Heart right ventricle (tissue), 16 donors: ENCODE measurements at regions not wholly inside any gene's neighbourhood (a gene's known extent, or its start where the extent isn't known, plus 50 kb on each side); places are given as distances from the start of the nearest gene placed in this dataset.

Source experiments
- ATAC-seq, 8 donors: fragments of 200-7000 bp; cut with Tn5 transposase; one replicate each; pipeline ENCODE4 v1.9.1; 2020; ENCODE audit warnings: mild to moderate bottlenecking in 8 of 8, moderate library complexity in 8 of 8, moderate number of reproducible peaks in 1 of 8
- DNase-seq, 2 donors: peaks; one replicate each; pipeline ENCODE4 v3.0.0-alpha.2; 2020
- H3K27ac ChIP-seq, 10 donors: fragments of 200-600 bp; sonication (generic) in 2 of 10; one replicate each; pipeline versions ENCODE4 v1.5.0 to v1.8.0; 2020 to 2022; ENCODE audit warnings: mild to moderate bottlenecking in 3 of 10
- H3K27me3 ChIP-seq, 7 donors: fragments of 200-600 bp; one replicate each; pipeline ENCODE4 v1.8.0; 2021 to 2022; ENCODE audit warnings: mild to moderate bottlenecking in 2 of 7
- H3K36me3 ChIP-seq, 9 donors: fragments of 200-600 bp; sonication (generic) in 1 of 9; one replicate each; pipeline versions ENCODE4 v1.5.0 to v1.8.0; 2020 to 2022; ENCODE audit warnings: mild to moderate bottlenecking in 2 of 9
- H3K4me1 ChIP-seq, 9 donors: fragments of 200-600 bp; sonication (generic) in 1 of 9; one replicate each; pipeline versions ENCODE4 v1.5.0 to v1.8.0; 2020 to 2022; ENCODE audit warnings: mild to moderate bottlenecking in 4 of 9
- H3K4me3 ChIP-seq, 10 donors: fragments of 200-600 bp; sonication (generic) in 2 of 10; one replicate each; pipeline versions ENCODE4 v1.5.0 to v1.8.0; 2020 to 2022; ENCODE audit warnings: mild to moderate bottlenecking in 7 of 10, moderate library complexity in 2 of 10
- H3K9me3 ChIP-seq, 11 donors: fragments of 200-600 bp in 10 of 11; sonication (generic) in 2 of 11; one replicate each; pipeline versions ENCODE4 v1.5.0 to v1.8.0; 2013 to 2022; ENCODE audit warnings: mild to moderate bottlenecking in 2 of 11, control low read depth in 1 of 11, moderate library complexity in 1 of 11
- WGBS, 2 donors: extraction: QIAGEN DNeasy Blood & Tissue Kit; methylation state at CpG; one replicate each; pipeline ENCODE4 v1.1.7; 2013; ENCODE audit warnings: inconsistent platforms in 1 of 2; 5-methylcytosine and 5-hydroxymethylcytosine counted together
- intact Hi-C, 10 donors: fragments of 100-400 bp; cut with DNase I; formaldehyde crosslinking; loops; one replicate each; pipeline versions ENCODE4 v1.11.1 to v1.14.2; 2022
- TF ChIP-seq, protein P1 (sequence below), 9 donors: fragments of 200-600 bp; sonication (generic) in 2 of 9; IDR thresholded peaks; one replicate each; pipeline versions ENCODE4 v1.5.0 to v1.8.0; 2021 to 2022; ENCODE audit warnings: antibody characterized with exemption in 9 of 9, mild to moderate bottlenecking in 5 of 9, moderate library complexity in 1 of 9
- donor health status: Arrhythmogenic right ventricular cardiomyopathy.
- donor health status: ischemic (EF 13 %, LVEDD 7.1; RV severe dilation, severe dysfunction).
- donor health status: healthy with polysubstance abuse.
- donor health status: DM: no; HTN: yes; CAD: no.
- donor health status: DM: no; HTN: no; CAD: no.
- donor health status: ischemic (EF 25% LVEDD 6.9; RV normal size, moderate dysfunction).
- donor health status: ischemic (EF 25% LVEDD 5.7; RV mildly dilated, moderate dysfunction).
- donor health status: healthy.
- donor health status: DM: yes; HTN: yes; CAD: no.
- donor health status: Ischemic cardiomyopathy.
- donor health status: ischemic (EF 35%, LVEDD 5.7; RV mildly dilated, moderate dysfunction).
- donor health status: nonischemic (EF 11% LVEDD 7.7; RV severe dilation, severe dysfunction).
- donor health status: DM: yes; HTN: yes; CAD: no.
- donor health status: PGD.
- donor health status: ischemic (EF 29% LVEDD 5.4; RV normal size, mild dysfunction).
- donor health status: nonischemic (EF 23%, LVEDD 6.1; RV moderate dilation, normal function).

DNA sequence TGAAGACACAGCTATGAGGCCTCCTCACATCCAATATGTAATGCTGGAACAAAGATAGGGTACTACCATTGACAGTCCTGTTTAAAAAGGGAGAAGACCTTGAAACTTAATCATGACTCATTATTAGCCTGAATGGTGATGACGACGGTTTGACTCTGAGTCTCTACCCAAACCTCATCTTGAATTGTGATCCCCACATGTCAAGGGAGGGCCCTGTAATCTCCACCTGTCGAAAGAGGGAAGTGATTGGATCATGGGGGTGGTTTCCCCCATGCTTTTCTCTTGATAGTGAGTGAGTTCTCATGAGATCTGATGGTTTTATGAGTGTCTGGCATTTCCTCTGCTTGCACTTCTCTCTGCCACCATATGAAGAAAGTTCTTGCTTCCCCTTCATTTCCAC is 395.3 kb upstream of the CPEB2 start:
- H3K9me3 ChIP-seq: no peaks in the 10 kb centered on the region
- TF ChIP-seq, protein P1, sequence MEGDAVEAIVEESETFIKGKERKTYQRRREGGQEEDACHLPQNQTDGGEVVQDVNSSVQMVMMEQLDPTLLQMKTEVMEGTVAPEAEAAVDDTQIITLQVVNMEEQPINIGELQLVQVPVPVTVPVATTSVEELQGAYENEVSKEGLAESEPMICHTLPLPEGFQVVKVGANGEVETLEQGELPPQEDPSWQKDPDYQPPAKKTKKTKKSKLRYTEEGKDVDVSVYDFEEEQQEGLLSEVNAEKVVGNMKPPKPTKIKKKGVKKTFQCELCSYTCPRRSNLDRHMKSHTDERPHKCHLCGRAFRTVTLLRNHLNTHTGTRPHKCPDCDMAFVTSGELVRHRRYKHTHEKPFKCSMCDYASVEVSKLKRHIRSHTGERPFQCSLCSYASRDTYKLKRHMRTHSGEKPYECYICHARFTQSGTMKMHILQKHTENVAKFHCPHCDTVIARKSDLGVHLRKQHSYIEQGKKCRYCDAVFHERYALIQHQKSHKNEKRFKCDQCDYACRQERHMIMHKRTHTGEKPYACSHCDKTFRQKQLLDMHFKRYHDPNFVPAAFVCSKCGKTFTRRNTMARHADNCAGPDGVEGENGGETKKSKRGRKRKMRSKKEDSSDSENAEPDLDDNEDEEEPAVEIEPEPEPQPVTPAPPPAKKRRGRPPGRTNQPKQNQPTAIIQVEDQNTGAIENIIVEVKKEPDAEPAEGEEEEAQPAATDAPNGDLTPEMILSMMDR (IDR thresholded peaks at IDR 0.05): no peak
- H3K36me3 ChIP-seq: no peaks in the 10 kb centered on the region
- DNase-seq (no peak), ATAC-seq (no peak)
- no peak overlapping the region for H3K27ac ChIP-seq
- intact Hi-C loops: no loop called here
- H3K27me3 ChIP-seq: no peaks in the 10 kb centered on the region
- no peaks in the 10 kb centered on the region for H3K4me1 ChIP-seq
- WGBS, 2 donors: 75 to 77% methylated on average over 3 of the region's 3 CpGs
- no peak overlapping the region for H3K4me3 ChIP-seq

DNA sequence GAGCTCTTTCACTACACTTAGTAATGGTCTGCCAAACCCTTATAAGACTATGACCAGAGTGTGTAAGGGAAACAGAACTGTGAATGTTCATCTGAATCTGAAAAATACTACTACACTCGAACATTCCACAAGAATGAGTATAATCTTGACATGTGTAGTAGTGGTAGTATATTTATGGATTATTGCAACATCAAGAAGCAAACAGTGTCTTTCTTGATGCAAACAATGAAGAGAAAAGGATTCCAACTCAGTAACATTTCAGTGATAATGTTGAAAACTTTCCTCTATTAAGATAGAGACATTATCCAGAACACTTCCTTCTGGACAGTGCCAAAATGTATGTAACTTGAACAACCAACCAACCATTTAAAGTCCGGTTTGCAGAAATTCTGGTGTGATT is 394.7 kb upstream of the CPEB2 start:
- Histone ChIP-seq H3K36me3 (no peaks in the 10 kb centered on the region), H3K9me3 (no peaks in the 10 kb centered on the region), H3K4me3 (no peak overlapping the region), H3K27ac (no peak overlapping the region), H3K4me1 (no peaks in the 10 kb centered on the region), H3K27me3 (no peaks in the 10 kb centered on the region)
- ATAC-seq (no peak), DNase-seq (no peak)
- TF ChIP-seq, protein P1 (IDR thresholded peaks at IDR 0.05): no peak
- WGBS, 2 donors: 41 to 47% methylated on average over 2 of the region's 2 CpGs
- intact Hi-C loops: no loop called here

DNA sequence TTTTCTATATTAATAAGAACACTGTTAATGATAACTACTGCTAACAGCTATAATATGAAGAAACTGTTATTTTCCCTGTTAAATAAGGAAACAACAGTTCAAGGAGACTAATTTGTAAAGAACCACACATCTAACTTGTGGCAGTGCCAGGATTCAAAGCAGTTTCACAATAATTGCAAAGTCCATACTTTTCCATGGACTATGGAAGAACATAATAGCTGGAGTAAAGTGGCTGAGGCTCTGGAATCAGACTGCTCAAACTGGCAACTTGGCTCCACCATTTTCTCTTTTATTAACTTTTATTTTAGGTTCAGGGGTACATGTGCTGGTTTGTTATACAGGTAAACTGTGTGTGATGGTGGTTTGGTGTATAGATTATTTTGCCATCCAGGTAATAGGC is 393.7 kb upstream of the CPEB2 start:
- no peak for DNase-seq
- Histone ChIP-seq H3K4me1 (no peaks in the 10 kb centered on the region), H3K27ac (no peak overlapping the region), H3K9me3 (no peaks in the 10 kb centered on the region), H3K36me3 (no peaks in the 10 kb centered on the region), H3K4me3 (no peak overlapping the region), H3K27me3 (no peaks in the 10 kb centered on the region)
- TF ChIP-seq, protein P1 (IDR thresholded peaks at IDR 0.05): no peak
- intact Hi-C loops: no loop called here
- no peak for ATAC-seq

DNA sequence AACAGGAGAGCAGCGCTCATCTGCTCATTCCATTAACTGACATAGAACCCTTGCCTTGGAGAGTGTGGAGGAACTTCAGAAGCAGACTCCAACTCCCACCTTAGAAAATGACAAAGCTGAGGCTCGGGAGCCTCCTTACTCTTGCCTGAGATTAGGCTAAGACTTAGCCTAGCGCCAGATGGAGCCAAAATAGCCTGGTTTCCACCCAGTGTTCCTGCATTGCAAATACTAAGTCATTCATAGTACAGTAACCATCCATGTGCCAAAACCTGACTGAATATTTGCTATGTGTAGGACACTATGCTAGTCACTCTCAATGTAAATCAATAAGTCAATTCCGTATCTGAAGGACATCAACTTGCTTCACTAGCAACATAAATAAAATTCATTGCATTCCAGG is 387.4 kb upstream of the CPEB2 start:
- WGBS, 2 donors: 64 to 65% methylated on average over 4 of the region's 4 CpGs

More for the DNA sequence above, 387.4 kb upstream of the CPEB2 start:
- no peaks in the 10 kb centered on the region for H3K4me1 ChIP-seq
- ATAC-seq (no peak), DNase-seq (no peak)
- no peaks in the 10 kb centered on the region for H3K9me3 ChIP-seq
- no peaks in the 10 kb centered on the region for H3K36me3 ChIP-seq
- intact Hi-C loops: no loop called here
- H3K27me3 ChIP-seq: no peaks in the 10 kb centered on the region
- TF ChIP-seq, protein P1 (IDR thresholded peaks at IDR 0.05): no peak
- no peak overlapping the region for H3K27ac ChIP-seq
- H3K4me3 ChIP-seq: no peak overlapping the region
